CD14-positive monocyte (primary cell): ENCODE measurements at regions not wholly inside any gene's neighbourhood (a gene's known extent, or its start where the extent isn't known, plus 50 kb on each side); places are given as distances from the start of the nearest gene placed in this dataset.

Source experiments
- DNase-seq, 3 donors: peaks; one replicate each; pipeline ENCODE4 v3.0.0-alpha.2; 2011 to 2022
- H2AFZ ChIP-seq: 2 replicates; pipeline ENCODE4 v1.6.0; 2012; ENCODE audit warnings: mild to moderate bottlenecking, low read depth, low read length, inconsistent platforms; ENCODE audit not compliant: insufficient read depth, poor library complexity, severe bottlenecking
- H3K27ac ChIP-seq, 2 donors: 1 replicate in 1 of 2; 2 replicates in 1 of 2; pipeline ENCODE4 v1.5.1; 2012 to 2013; ENCODE audit warnings: low read length in 2 of 2, control low read depth in 1 of 2, inconsistent platforms in 1 of 2, low read depth in 1 of 2, mild to moderate bottlenecking in 1 of 2
- H3K27me3 ChIP-seq, 2 donors: one replicate each; pipeline versions ENCODE4 v1.6.0 to v1.6.1; 2011 to 2013; ENCODE audit warnings: low read length in 2 of 2; ENCODE audit not compliant: control insufficient read depth in 2 of 2, insufficient read depth in 2 of 2
- H3K36me3 ChIP-seq, 2 donors: replicated peaks in 1 of 2; 1 replicate in 1 of 2; 2 replicates in 1 of 2; pipeline versions ENCODE4 v1.5.1 to v1.6.1; 2012 to 2013; ENCODE audit warnings: low read length in 2 of 2, control low read depth in 1 of 2, inconsistent platforms in 1 of 2, mild to moderate bottlenecking in 1 of 2; ENCODE audit not compliant: insufficient read depth in 2 of 2, control insufficient read depth in 1 of 2
- H3K4me1 ChIP-seq, 2 donors: 1 replicate in 1 of 2; 2 replicates in 1 of 2; pipeline versions ENCODE4 v1.5.1 to v1.6.1; 2012 to 2013; ENCODE audit warnings: low read length in 2 of 2, control low read depth in 1 of 2, inconsistent platforms in 1 of 2, mild to moderate bottlenecking in 1 of 2, moderate library complexity in 1 of 2; ENCODE audit not compliant: insufficient read depth in 2 of 2, control insufficient read depth in 1 of 2
- H3K4me2 ChIP-seq: replicated peaks from 2 replicates; pipeline ENCODE3; 2012; ENCODE audit warnings: low read length, moderate library complexity, mild to moderate bottlenecking; ENCODE audit not compliant: poor library complexity, severe bottlenecking; ENCODE audit errors: extremely low read depth
- H3K4me3 ChIP-seq, 3 experiments: fragments of 200-600 bp in 1 of 3; sonication (generic) in 1 of 3; replicated peaks in 1 of 3; 1 replicate in 2 of 3; 2 replicates in 1 of 3; pipeline ENCODE4 v1.5.1; 2011 to 2013; ENCODE audit warnings: low read length in 3 of 3, mild to moderate bottlenecking in 3 of 3, control low read depth in 2 of 3, low read depth in 2 of 3, inconsistent platforms in 1 of 3, moderate library complexity in 1 of 3
- H3K79me2 ChIP-seq: 2 replicates; pipeline ENCODE4 v1.6.0; 2012; ENCODE audit warnings: mild to moderate bottlenecking, control low read depth, inconsistent platforms, low read length, moderate library complexity; ENCODE audit not compliant: insufficient read depth
- H3K9ac ChIP-seq: 2 replicates; pipeline ENCODE4 v1.6.0; 2017; ENCODE audit warnings: low read length, mild to moderate bottlenecking; ENCODE audit not compliant: insufficient read depth, poor library complexity, severe bottlenecking
- H3K9me3 ChIP-seq, 2 donors: replicated peaks in 1 of 2; 1 replicate in 1 of 2; 2 replicates in 1 of 2; pipeline versions ENCODE4 v1.5.1 to v1.6.1; 2012 to 2013; ENCODE audit warnings: low read length in 2 of 2, control low read depth in 1 of 2; ENCODE audit not compliant: control insufficient read depth in 1 of 2, insufficient read depth in 1 of 2
- H4K20me1 ChIP-seq: 2 replicates; pipeline ENCODE4 v1.6.0; 2012; ENCODE audit warnings: mild to moderate bottlenecking, low read length, control low read depth, moderate library complexity; ENCODE audit not compliant: insufficient read depth
- H3K27ac Mint-ChIP-seq, 7 donors: one replicate each; pipeline ENCODE4 v1.8.0; 2020; ENCODE audit warnings: mild to moderate bottlenecking in 7 of 7, mixed read lengths in 7 of 7, moderate library complexity in 6 of 7, inconsistent platforms in 2 of 7
- H3K27me3 Mint-ChIP-seq, 3 donors: one replicate each; pipeline ENCODE4 v1.8.0; 2021 to 2022; ENCODE audit warnings: low read depth in 3 of 3, mild to moderate bottlenecking in 3 of 3, mixed read lengths in 3 of 3, moderate library complexity in 3 of 3, inconsistent platforms in 1 of 3
- H3K36me3 Mint-ChIP-seq, 2 donors: one replicate each; pipeline ENCODE4 v1.8.0; 2020; ENCODE audit warnings: mixed read lengths in 2 of 2, inconsistent platforms in 1 of 2, mild to moderate bottlenecking in 1 of 2
- H3K4me1 Mint-ChIP-seq: one replicate; pipeline ENCODE4 v1.8.0; 2020; ENCODE audit warnings: mild to moderate bottlenecking, mixed read lengths
- H3K4me3 Mint-ChIP-seq, 2 donors: one replicate each; pipeline ENCODE4 v1.8.0; 2020; ENCODE audit warnings: mild to moderate bottlenecking in 2 of 2, mixed read lengths in 2 of 2, moderate library complexity in 1 of 2
- H3K9me3 Mint-ChIP-seq, 7 donors: one replicate each; pipeline ENCODE4 v1.8.0; 2020 to 2022; ENCODE audit warnings: mixed read lengths in 7 of 7, mild to moderate bottlenecking in 6 of 7, moderate library complexity in 6 of 7, inconsistent platforms in 2 of 7
- WGBS: methylation state at CpG from one replicate; pipeline ENCODE4 v1.1.5; 2013; ENCODE audit warnings: missing lambda C conversion rate; ENCODE audit not compliant: insufficient coverage; 5-methylcytosine and 5-hydroxymethylcytosine counted together
- intact Hi-C, 2 donors: fragments of 100-400 bp; cut with micrococcal nuclease; formaldehyde crosslinking; loops; one replicate each; pipeline versions ENCODE4 v1.15.0 to v1.15.1; 2023
- TF ChIP-seq, protein P1 (sequence below): fragments of 200-600 bp; IDR thresholded peaks from one replicate; pipeline ENCODE4 v1.8.0; 2022; ENCODE audit warnings: antibody characterized with exemption, mild to moderate bottlenecking

- Mint-ChIP-seq H3K27ac (no peak overlapping the region), H3K27me3 (no peaks in the 10 kb centered on the region), H3K9me3 (peaks cover 0 to 5% (median 2%) of the 10 kb centered on the region in 7 donors), H3K4me3 (no peak overlapping the region), H3K4me1 (peaks cover 5% of the 10 kb centered on the region), H3K36me3 (no peaks in the 10 kb centered on the region)
- Histone ChIP-seq H3K36me3 (no peaks in the 10 kb centered on the region), H3K4me2 (no peak overlapping the region), H3K4me1 (no peaks in the 10 kb centered on the region), H2AFZ (no peak overlapping the region), H4K20me1 (no peaks in the 10 kb centered on the region), H3K9me3 (no peaks in the 10 kb centered on the region), H3K9ac (no peak overlapping the region), H3K27ac (no peak overlapping the region), H3K4me3 (no peak overlapping the region), H3K27me3 (no peaks in the 10 kb centered on the region), H3K79me2 (no peaks in the 10 kb centered on the region)
- TF ChIP-seq, protein P1, sequence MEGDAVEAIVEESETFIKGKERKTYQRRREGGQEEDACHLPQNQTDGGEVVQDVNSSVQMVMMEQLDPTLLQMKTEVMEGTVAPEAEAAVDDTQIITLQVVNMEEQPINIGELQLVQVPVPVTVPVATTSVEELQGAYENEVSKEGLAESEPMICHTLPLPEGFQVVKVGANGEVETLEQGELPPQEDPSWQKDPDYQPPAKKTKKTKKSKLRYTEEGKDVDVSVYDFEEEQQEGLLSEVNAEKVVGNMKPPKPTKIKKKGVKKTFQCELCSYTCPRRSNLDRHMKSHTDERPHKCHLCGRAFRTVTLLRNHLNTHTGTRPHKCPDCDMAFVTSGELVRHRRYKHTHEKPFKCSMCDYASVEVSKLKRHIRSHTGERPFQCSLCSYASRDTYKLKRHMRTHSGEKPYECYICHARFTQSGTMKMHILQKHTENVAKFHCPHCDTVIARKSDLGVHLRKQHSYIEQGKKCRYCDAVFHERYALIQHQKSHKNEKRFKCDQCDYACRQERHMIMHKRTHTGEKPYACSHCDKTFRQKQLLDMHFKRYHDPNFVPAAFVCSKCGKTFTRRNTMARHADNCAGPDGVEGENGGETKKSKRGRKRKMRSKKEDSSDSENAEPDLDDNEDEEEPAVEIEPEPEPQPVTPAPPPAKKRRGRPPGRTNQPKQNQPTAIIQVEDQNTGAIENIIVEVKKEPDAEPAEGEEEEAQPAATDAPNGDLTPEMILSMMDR: no peak
- no peak for DNase-seq
- WGBS: 100% methylated on average over 1 of the region's 1 CpG
- intact Hi-C loops: no loop called here
Measured at GRCh38 chr13:103976371-103976770, 910.2 kb upstream of the SLC10A2 start.

- no peaks in the 10 kb centered on the region for H4K20me1 ChIP-seq
- H3K4me3 ChIP-seq: no peak overlapping the region
- no CpG with 5 or more reads among the region's 1 CpG for WGBS
- H3K27me3 Mint-ChIP-seq: no peaks in the 10 kb centered on the region
- H3K4me2 ChIP-seq: no peak overlapping the region
- peaks cover 5% of the 10 kb centered on the region for H3K4me1 Mint-ChIP-seq
- no peaks in the 10 kb centered on the region for H3K36me3 ChIP-seq
- H3K9me3 Mint-ChIP-seq: peaks cover 0 to 9% (median 2%) of the 10 kb centered on the region in 7 donors
- no peaks in the 10 kb centered on the region for H3K4me1 ChIP-seq
- H3K79me2 ChIP-seq: no peaks in the 10 kb centered on the region
- no peak overlapping the region for H3K4me3 Mint-ChIP-seq
- H3K36me3 Mint-ChIP-seq: no peaks in the 10 kb centered on the region
- no peak overlapping the region for H3K27ac Mint-ChIP-seq
- no peak overlapping the region for H3K27ac ChIP-seq
- no peaks in the 10 kb centered on the region for H3K27me3 ChIP-seq
- H3K9ac ChIP-seq: no peak overlapping the region
- H3K9me3 ChIP-seq: no peaks in the 10 kb centered on the region
- intact Hi-C loops: no loop called here
- TF ChIP-seq, protein P1: no peak
- no peak overlapping the region for H2AFZ ChIP-seq
- DNase-seq: no peak
Measured at GRCh38 chr13:103973740-103974139, 907.5 kb upstream of the SLC10A2 start.
